C4-2B (cell line): ENCODE measurements at regions not wholly inside any gene's neighbourhood (a gene's known extent, or its start where the extent isn't known, plus 50 kb on each side); places are given as distances from the start of the nearest gene placed in this dataset.

Experiments
- ZFX ChIP-seq: fragments of 450-650 bp; IDR thresholded peaks from 2 replicates; pipeline ENCODE4 v1.6.1; 2017
- TF ChIP-seq, protein P1 (sequence below): fragments of 450-650 bp; conservative IDR thresholded peaks from 2 replicates; pipeline ENCODE4 v1.5.1; 2017; ENCODE audit warnings: mild to moderate bottlenecking

DNA sequence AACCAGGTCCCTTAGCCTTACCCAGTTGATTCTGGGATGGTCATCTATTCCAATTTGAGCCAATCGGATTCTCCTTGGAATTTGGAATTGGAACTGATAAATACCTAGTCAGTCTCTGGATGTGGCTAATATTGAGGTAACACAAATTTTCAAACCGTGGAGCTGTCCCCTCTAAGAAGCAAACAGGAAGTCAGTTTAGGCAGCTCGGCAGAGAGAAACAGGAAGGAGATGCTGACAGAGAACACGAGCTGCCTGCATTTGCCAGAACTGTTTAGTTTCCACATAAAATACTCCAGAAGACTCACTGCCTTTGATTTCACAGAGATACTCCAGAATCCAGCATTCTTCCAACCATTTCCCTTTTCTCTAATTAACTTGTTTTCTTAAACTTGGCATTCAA is 1024.9 kb downstream of the BCL11A start:
- TF ChIP-seq, protein P1, sequence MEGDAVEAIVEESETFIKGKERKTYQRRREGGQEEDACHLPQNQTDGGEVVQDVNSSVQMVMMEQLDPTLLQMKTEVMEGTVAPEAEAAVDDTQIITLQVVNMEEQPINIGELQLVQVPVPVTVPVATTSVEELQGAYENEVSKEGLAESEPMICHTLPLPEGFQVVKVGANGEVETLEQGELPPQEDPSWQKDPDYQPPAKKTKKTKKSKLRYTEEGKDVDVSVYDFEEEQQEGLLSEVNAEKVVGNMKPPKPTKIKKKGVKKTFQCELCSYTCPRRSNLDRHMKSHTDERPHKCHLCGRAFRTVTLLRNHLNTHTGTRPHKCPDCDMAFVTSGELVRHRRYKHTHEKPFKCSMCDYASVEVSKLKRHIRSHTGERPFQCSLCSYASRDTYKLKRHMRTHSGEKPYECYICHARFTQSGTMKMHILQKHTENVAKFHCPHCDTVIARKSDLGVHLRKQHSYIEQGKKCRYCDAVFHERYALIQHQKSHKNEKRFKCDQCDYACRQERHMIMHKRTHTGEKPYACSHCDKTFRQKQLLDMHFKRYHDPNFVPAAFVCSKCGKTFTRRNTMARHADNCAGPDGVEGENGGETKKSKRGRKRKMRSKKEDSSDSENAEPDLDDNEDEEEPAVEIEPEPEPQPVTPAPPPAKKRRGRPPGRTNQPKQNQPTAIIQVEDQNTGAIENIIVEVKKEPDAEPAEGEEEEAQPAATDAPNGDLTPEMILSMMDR, result no peak
- no peak for TF ChIP-seq ZFX
